Activated naive CD4-positive, alpha-beta T cell treated with anti-CD3 and anti-CD28 coated beads for 36 hours (primary cell): ENCODE measurements at regions not wholly inside any gene's neighbourhood (a gene's known extent, or its start where the extent isn't known, plus 50 kb on each side); places are given as distances from the start of the nearest gene placed in this dataset.
"Not testable (repeated sequence)": the region's sequence is repeated elsewhere in the genome, so short reads cannot be mapped to it uniquely, and the experiment has no call there.

ENCODE experiments used
- CTCF ChIA-PET: fragments of 350-600 bp; sonication (Branson Sonifier 250); formaldehyde crosslinking; loops from one replicate; lab custom pipeline; 2021; ENCODE audit warnings: antibody characterized with exemption; lab: Charles Lee
- DNase-seq: peaks from one replicate; pipeline ENCODE4 v3.0.0-alpha.2; 2020
- H3K27ac Mint-ChIP-seq: one replicate; pipeline ENCODE4 v1.8.0; 2021; ENCODE audit warnings: mild to moderate bottlenecking, mixed read lengths
- H3K27me3 Mint-ChIP-seq: one replicate; pipeline ENCODE4 v1.8.0; 2021; ENCODE audit warnings: low read depth, mixed read lengths
- H3K36me3 Mint-ChIP-seq: one replicate; pipeline ENCODE4 v1.8.0; 2021; ENCODE audit warnings: low read depth, mixed read lengths
- H3K4me1 Mint-ChIP-seq: one replicate; pipeline ENCODE4 v1.8.0; 2021; ENCODE audit warnings: low read depth, mixed read lengths
- H3K4me3 Mint-ChIP-seq: one replicate; pipeline ENCODE4 v1.8.0; 2021; ENCODE audit warnings: mild to moderate bottlenecking, moderate library complexity, mixed read lengths
- H3K9me3 Mint-ChIP-seq: one replicate; pipeline ENCODE4 v1.8.0; 2021; ENCODE audit warnings: mixed read lengths
- intact Hi-C: fragments of 100-400 bp; cut with micrococcal nuclease; formaldehyde crosslinking; loops from one replicate; pipeline ENCODE4 v1.15.1; 2023

- no peaks in the 10 kb centered on the region for H3K9me3 Mint-ChIP-seq
- intact Hi-C loops, result no loop called here
- H3K27me3 Mint-ChIP-seq, result no peaks in the 10 kb centered on the region
- H3K4me1 Mint-ChIP-seq, result no peaks in the 10 kb centered on the region
- CTCF ChIA-PET, result no interaction called here
- H3K27ac Mint-ChIP-seq, result no peak overlapping the region
- DNase-seq, result no peak
- no peak overlapping the region for H3K4me3 Mint-ChIP-seq
- H3K36me3 Mint-ChIP-seq, result no peaks in the 10 kb centered on the region
Observed at GRCh38 chr7:13790611-13791010, 198.9 kb downstream of the ETV1 start.

GRCh38 chr7:13792208-13792607 lies 197.3 kb downstream of the ETV1 start:
- Mint-ChIP-seq H3K4me3 (no peak overlapping the region), H3K27ac (no peak overlapping the region), H3K27me3 (no peaks in the 10 kb centered on the region), H3K9me3 (no peaks in the 10 kb centered on the region), H3K36me3 (no peaks in the 10 kb centered on the region), H3K4me1 (no peaks in the 10 kb centered on the region)
- intact Hi-C loops, result no loop called here
- CTCF ChIA-PET, result no interaction called here
- no peak for DNase-seq

- no peak overlapping the region for H3K27ac Mint-ChIP-seq
- H3K27me3 Mint-ChIP-seq, result no peaks in the 10 kb centered on the region
- no peaks in the 10 kb centered on the region for H3K36me3 Mint-ChIP-seq
- no peaks in the 10 kb centered on the region for H3K4me1 Mint-ChIP-seq
- intact Hi-C loops, result no loop called here
- no peak for DNase-seq
- no peaks in the 10 kb centered on the region for H3K9me3 Mint-ChIP-seq
- no peak overlapping the region for H3K4me3 Mint-ChIP-seq
- CTCF ChIA-PET, result no interaction called here
Observed at GRCh38 chr7:13793926-13794325, 195.5 kb downstream of the ETV1 start.

GRCh38 chr7:13794581-13794980 lies 194.9 kb downstream of the ETV1 start:
- no peak for DNase-seq
- Mint-ChIP-seq H3K4me3 (no peak overlapping the region), H3K27ac (no peak overlapping the region), H3K36me3 (no peaks in the 10 kb centered on the region), H3K4me1 (no peaks in the 10 kb centered on the region), H3K9me3 (no peaks in the 10 kb centered on the region), H3K27me3 (no peaks in the 10 kb centered on the region)
- intact Hi-C loops, result no loop called here
- CTCF ChIA-PET, result no interaction called here

- intact Hi-C loops, result no loop called here
- no peak overlapping the region for H3K4me3 Mint-ChIP-seq
Observed at GRCh38 chr7:13797545-13797944, 191.9 kb downstream of the ETV1 start.

GRCh38 chr7:13800694-13801448 lies 188.6 kb downstream of the ETV1 start:
- H3K36me3 Mint-ChIP-seq, result peaks cover under 1% of the 10 kb centered on the region
- no peaks in the 10 kb centered on the region for H3K4me1 Mint-ChIP-seq
- H3K27me3 Mint-ChIP-seq, result no peaks in the 10 kb centered on the region
- DNase-seq, result no peak
- intact Hi-C loops, result no loop called here
- H3K4me3 Mint-ChIP-seq, result no peak overlapping the region
- CTCF ChIA-PET, result no interaction called here
- H3K9me3 Mint-ChIP-seq, result peaks cover 2% of the 10 kb centered on the region
- no peak overlapping the region for H3K27ac Mint-ChIP-seq

More at GRCh38 chr7:13797545-13797944, 191.9 kb downstream of the ETV1 start:
- H3K27ac Mint-ChIP-seq, result no peak overlapping the region
- no peaks in the 10 kb centered on the region for H3K36me3 Mint-ChIP-seq
- no peaks in the 10 kb centered on the region for H3K4me1 Mint-ChIP-seq
- H3K9me3 Mint-ChIP-seq, result peaks cover 2% of the 10 kb centered on the region
- no peak for DNase-seq
- CTCF ChIA-PET, result no interaction called here
- H3K27me3 Mint-ChIP-seq, result no peaks in the 10 kb centered on the region

- intact Hi-C loops, result no loop called here
- Mint-ChIP-seq H3K4me1 (no peaks in the 10 kb centered on the region), H3K27ac (no peak overlapping the region), H3K36me3 (peaks cover 3% of the 10 kb centered on the region), H3K9me3 (peaks cover 5% of the 10 kb centered on the region), H3K27me3 (no peaks in the 10 kb centered on the region), H3K4me3 (no peak overlapping the region)
- CTCF ChIA-PET, result no interaction called here
- DNase-seq, result no peak
Observed at GRCh38 chr7:13801669-13802068, 187.8 kb downstream of the ETV1 start.

- no peak overlapping the region for H3K27ac Mint-ChIP-seq
- no peak for DNase-seq
- CTCF ChIA-PET, result interaction anchor here (1.1 kb wide), 1 partner anchor 16 kb away, joined by 4 read pairs; no protein-coding TSS in a partner anchor
- H3K4me3 Mint-ChIP-seq, result no peak overlapping the region
- H3K27me3 Mint-ChIP-seq, result no peaks in the 10 kb centered on the region
- H3K4me1 Mint-ChIP-seq, result no peaks in the 10 kb centered on the region
- H3K36me3 Mint-ChIP-seq, result peaks cover 3% of the 10 kb centered on the region
- intact Hi-C loops, result no loop called here
- peaks cover 5% of the 10 kb centered on the region for H3K9me3 Mint-ChIP-seq
Observed at GRCh38 chr7:13802651-13803050, 186.8 kb downstream of the ETV1 start.

GRCh38 chr7:13803134-13803533 lies 186.3 kb downstream of the ETV1 start:
- Mint-ChIP-seq H3K36me3 (peaks cover 3% of the 10 kb centered on the region), H3K27me3 (no peaks in the 10 kb centered on the region), H3K27ac (no peak overlapping the region), H3K9me3 (peaks cover 5% of the 10 kb centered on the region), H3K4me1 (no peaks in the 10 kb centered on the region), H3K4me3 (no peak overlapping the region)
- no peak for DNase-seq
- intact Hi-C loops, result no loop called here
- CTCF ChIA-PET, result interaction anchor here (1.1 kb wide), 1 partner anchor 15 kb away, joined by 4 read pairs; no protein-coding TSS in a partner anchor

- H3K4me1 Mint-ChIP-seq, H3K9me3 Mint-ChIP-seq, H3K4me3 Mint-ChIP-seq, H3K27ac Mint-ChIP-seq, H3K27me3 Mint-ChIP-seq, CTCF ChIA-PET, H3K36me3 Mint-ChIP-seq, intact Hi-C loops, DNase-seq: not testable (repeated sequence)
Observed at GRCh38 chr7:13806089-13806867, 183.2 kb downstream of the ETV1 start.

- H3K27ac Mint-ChIP-seq, H3K4me1 Mint-ChIP-seq, DNase-seq, CTCF ChIA-PET, H3K36me3 Mint-ChIP-seq, H3K27me3 Mint-ChIP-seq, intact Hi-C loops, H3K4me3 Mint-ChIP-seq: not testable (repeated sequence)
- H3K9me3 Mint-ChIP-seq, result peaks cover 37% of the 10 kb centered on the region
Observed at GRCh38 chr7:13817230-13817629, 172.2 kb downstream of the ETV1 start.

GRCh38 chr7:13821152-13821787 lies 168.2 kb downstream of the ETV1 start:
- peaks cover 15% of the 10 kb centered on the region for H3K9me3 Mint-ChIP-seq
- H3K36me3 Mint-ChIP-seq, result no peaks in the 10 kb centered on the region
- no peak for DNase-seq
- no peaks in the 10 kb centered on the region for H3K27me3 Mint-ChIP-seq
- no peaks in the 10 kb centered on the region for H3K4me1 Mint-ChIP-seq
- intact Hi-C loops, result no loop called here
- CTCF ChIA-PET, result no interaction called here
- no peak overlapping the region for H3K4me3 Mint-ChIP-seq
- no peak overlapping the region for H3K27ac Mint-ChIP-seq
